Neural cell (in vitro differentiated cells): ENCODE measurements at regions not wholly inside any gene's neighbourhood (a gene's known extent, or its start where the extent isn't known, plus 50 kb on each side); places are given as distances from the start of the nearest gene placed in this dataset.

Experiments
- H2AFZ ChIP-seq: fragments of 200-600, 300-800 bp; sonication (generic), shearing (Covaris generic); 2 replicates; pipeline ENCODE4 v1.6.0; 2014; ENCODE audit warnings: low read depth, mild to moderate bottlenecking, antibody characterized with exemption, low read length, moderate library complexity
- H3F3A ChIP-seq: fragments of 200-600 bp; shearing (Covaris generic); 2 replicates; pipeline ENCODE4 v1.6.1; 2016; ENCODE audit warnings: mild to moderate bottlenecking, moderate library complexity, mixed read lengths, antibody characterized with exemption, low read length; ENCODE audit not compliant: insufficient read depth, poor library complexity, severe bottlenecking
- H3K27ac ChIP-seq: fragments of 200-600, 300-800 bp; sonication (generic), shearing (Covaris generic); 2 replicates; pipeline ENCODE4 v1.5.1; 2014; ENCODE audit warnings: mild to moderate bottlenecking, low read length, moderate library complexity
- H3K27me3 ChIP-seq: fragments of 300-800, 200-600 bp; sonication (generic), shearing (Covaris generic); 2 replicates; pipeline ENCODE4 v1.6.0; 2014; ENCODE audit warnings: mild to moderate bottlenecking, low read depth, low read length, moderate library complexity; ENCODE audit not compliant: insufficient read depth
- H3K36me3 ChIP-seq: fragments of 300-800, 200-600 bp; sonication (generic), shearing (Covaris generic); 2 replicates; pipeline ENCODE4 v1.5.1; 2014; ENCODE audit warnings: mild to moderate bottlenecking, antibody characterized with exemption, low read length, moderate library complexity; ENCODE audit not compliant: insufficient read depth
- H3K4me2 ChIP-seq: fragments of 300-800, 200-600 bp; sonication (generic), shearing (Covaris generic); 2 replicates; pipeline ENCODE4 v1.6.0; 2014; ENCODE audit warnings: mild to moderate bottlenecking, low read length
- H3K4me3 ChIP-seq: fragments of 300-800, 200-600 bp; sonication (generic), shearing (Covaris generic); 2 replicates; pipeline ENCODE4 v1.5.1; 2014; ENCODE audit warnings: mild to moderate bottlenecking, low read length, moderate library complexity
- H3K79me2 ChIP-seq: fragments of 200-600 bp; shearing (Covaris generic); replicated peaks from 2 replicates; pipeline ENCODE4 v1.6.0; 2014; ENCODE audit warnings: mild to moderate bottlenecking, low read length, moderate library complexity; ENCODE audit not compliant: insufficient read depth
- H3K9ac ChIP-seq: fragments of 300-800, 200-600 bp; sonication (generic), shearing (Covaris generic); 2 replicates; pipeline ENCODE4 v1.6.1; 2016; ENCODE audit warnings: mild to moderate bottlenecking, low read length, mixed read lengths
- H3K9me2 ChIP-seq: fragments of 200-600 bp; shearing (Covaris generic); 2 replicates; pipeline ENCODE4 v1.6.1; 2016; ENCODE audit warnings: mild to moderate bottlenecking, low read length, mixed read lengths; ENCODE audit not compliant: insufficient read depth
- H3K9me3 ChIP-seq: fragments of 200-600, 300-800 bp; sonication (generic), shearing (Covaris generic); 2 replicates; pipeline ENCODE4 v1.6.1; 2016; ENCODE audit warnings: mild to moderate bottlenecking, mixed run types, low read length, moderate library complexity, mixed read lengths
- H4K20me1 ChIP-seq: fragments of 200-600 bp; shearing (Covaris generic); 2 replicates; pipeline ENCODE4 v1.6.1; 2016; ENCODE audit warnings: mild to moderate bottlenecking, mixed run types; ENCODE audit not compliant: insufficient read depth
- EP300 ChIP-seq: fragments of 450-650 bp; conservative IDR thresholded peaks from 2 replicates; pipeline ENCODE4 v1.6.1; 2014; ENCODE audit warnings: antibody characterized with exemption, mild to moderate bottlenecking, moderate library complexity; ENCODE audit not compliant: poor library complexity, severe bottlenecking
- EZH2 ChIP-seq: fragments of 200-600, 300-800 bp; shearing (Covaris generic), sonication (generic); IDR thresholded peaks from 2 replicates; pipeline ENCODE4 v1.6.1; 2014; ENCODE audit warnings: antibody characterized with exemption, low read length, borderline replicate concordance, mild to moderate bottlenecking; ENCODE audit not compliant: insufficient read depth, poor library complexity, severe bottlenecking
- MXI1 ChIP-seq: fragments of 450-650 bp; conservative IDR thresholded peaks from 2 replicates; pipeline ENCODE4 v1.6.1; 2014; ENCODE audit warnings: antibody characterized with exemption, mild to moderate bottlenecking; ENCODE audit not compliant: poor library complexity, severe bottlenecking
- POLR2AphosphoS5 ChIP-seq: IDR thresholded peaks from 2 replicates; pipeline ENCODE4 v1.6.1; 2012
- RAD21 ChIP-seq: fragments of 450-650 bp; conservative IDR thresholded peaks from 2 replicates; pipeline ENCODE4 v1.6.1; 2014; ENCODE audit warnings: antibody characterized with exemption, mild to moderate bottlenecking, moderate library complexity
- SMC3 ChIP-seq: fragments of 450-650 bp; conservative IDR thresholded peaks from 2 replicates; pipeline ENCODE4 v1.6.1; 2014; ENCODE audit warnings: antibody characterized with exemption, mild to moderate bottlenecking, moderate library complexity; ENCODE audit not compliant: poor library complexity
- TAF1 ChIP-seq: IDR thresholded peaks from 2 replicates; pipeline ENCODE4 v1.6.1; 2012; ENCODE audit warnings: low read depth
- TF ChIP-seq, protein P1 (sequence below): IDR thresholded peaks from 2 replicates; pipeline ENCODE4 v1.6.1; 2012; ENCODE audit warnings: borderline replicate concordance
- TF ChIP-seq, protein P2 (sequence below): fragments of 450-650 bp; IDR thresholded peaks from 2 replicates; pipeline ENCODE4 v1.5.1; 2014; ENCODE audit warnings: antibody characterized with exemption, mild to moderate bottlenecking, moderate library complexity; ENCODE audit not compliant: poor library complexity, severe bottlenecking

- Histone ChIP-seq H4K20me1 (no peaks in the 10 kb centered on the region), H3F3A (no peaks in the 10 kb centered on the region), H3K4me2 (no peak overlapping the region), H3K9me3 (no peaks in the 10 kb centered on the region), H2AFZ (no peak overlapping the region), H3K4me3 (no peak overlapping the region), H3K79me2 (no peaks in the 10 kb centered on the region), H3K27me3 (no peaks in the 10 kb centered on the region), H3K36me3 (no peaks in the 10 kb centered on the region), H3K27ac (no peak overlapping the region), H3K9ac (no peak overlapping the region), H3K9me2 (no peaks in the 10 kb centered on the region)
- TF ChIP-seq POLR2AphosphoS5 (no peak), SMC3 (no peak), MXI1 (no peak), EP300 (no peak), EZH2 (no peak), RAD21 (no peak), TAF1 (no peak)
- TF ChIP-seq, protein P1, sequence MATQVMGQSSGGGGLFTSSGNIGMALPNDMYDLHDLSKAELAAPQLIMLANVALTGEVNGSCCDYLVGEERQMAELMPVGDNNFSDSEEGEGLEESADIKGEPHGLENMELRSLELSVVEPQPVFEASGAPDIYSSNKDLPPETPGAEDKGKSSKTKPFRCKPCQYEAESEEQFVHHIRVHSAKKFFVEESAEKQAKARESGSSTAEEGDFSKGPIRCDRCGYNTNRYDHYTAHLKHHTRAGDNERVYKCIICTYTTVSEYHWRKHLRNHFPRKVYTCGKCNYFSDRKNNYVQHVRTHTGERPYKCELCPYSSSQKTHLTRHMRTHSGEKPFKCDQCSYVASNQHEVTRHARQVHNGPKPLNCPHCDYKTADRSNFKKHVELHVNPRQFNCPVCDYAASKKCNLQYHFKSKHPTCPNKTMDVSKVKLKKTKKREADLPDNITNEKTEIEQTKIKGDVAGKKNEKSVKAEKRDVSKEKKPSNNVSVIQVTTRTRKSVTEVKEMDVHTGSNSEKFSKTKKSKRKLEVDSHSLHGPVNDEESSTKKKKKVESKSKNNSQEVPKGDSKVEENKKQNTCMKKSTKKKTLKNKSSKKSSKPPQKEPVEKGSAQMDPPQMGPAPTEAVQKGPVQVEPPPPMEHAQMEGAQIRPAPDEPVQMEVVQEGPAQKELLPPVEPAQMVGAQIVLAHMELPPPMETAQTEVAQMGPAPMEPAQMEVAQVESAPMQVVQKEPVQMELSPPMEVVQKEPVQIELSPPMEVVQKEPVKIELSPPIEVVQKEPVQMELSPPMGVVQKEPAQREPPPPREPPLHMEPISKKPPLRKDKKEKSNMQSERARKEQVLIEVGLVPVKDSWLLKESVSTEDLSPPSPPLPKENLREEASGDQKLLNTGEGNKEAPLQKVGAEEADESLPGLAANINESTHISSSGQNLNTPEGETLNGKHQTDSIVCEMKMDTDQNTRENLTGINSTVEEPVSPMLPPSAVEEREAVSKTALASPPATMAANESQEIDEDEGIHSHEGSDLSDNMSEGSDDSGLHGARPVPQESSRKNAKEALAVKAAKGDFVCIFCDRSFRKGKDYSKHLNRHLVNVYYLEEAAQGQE: no peak
- TF ChIP-seq, protein P2, sequence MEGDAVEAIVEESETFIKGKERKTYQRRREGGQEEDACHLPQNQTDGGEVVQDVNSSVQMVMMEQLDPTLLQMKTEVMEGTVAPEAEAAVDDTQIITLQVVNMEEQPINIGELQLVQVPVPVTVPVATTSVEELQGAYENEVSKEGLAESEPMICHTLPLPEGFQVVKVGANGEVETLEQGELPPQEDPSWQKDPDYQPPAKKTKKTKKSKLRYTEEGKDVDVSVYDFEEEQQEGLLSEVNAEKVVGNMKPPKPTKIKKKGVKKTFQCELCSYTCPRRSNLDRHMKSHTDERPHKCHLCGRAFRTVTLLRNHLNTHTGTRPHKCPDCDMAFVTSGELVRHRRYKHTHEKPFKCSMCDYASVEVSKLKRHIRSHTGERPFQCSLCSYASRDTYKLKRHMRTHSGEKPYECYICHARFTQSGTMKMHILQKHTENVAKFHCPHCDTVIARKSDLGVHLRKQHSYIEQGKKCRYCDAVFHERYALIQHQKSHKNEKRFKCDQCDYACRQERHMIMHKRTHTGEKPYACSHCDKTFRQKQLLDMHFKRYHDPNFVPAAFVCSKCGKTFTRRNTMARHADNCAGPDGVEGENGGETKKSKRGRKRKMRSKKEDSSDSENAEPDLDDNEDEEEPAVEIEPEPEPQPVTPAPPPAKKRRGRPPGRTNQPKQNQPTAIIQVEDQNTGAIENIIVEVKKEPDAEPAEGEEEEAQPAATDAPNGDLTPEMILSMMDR: no peak
These were observed 206.3 kb downstream of the FOXD2 start for GRCh38 chr1:47644212-47644573.

DNA sequence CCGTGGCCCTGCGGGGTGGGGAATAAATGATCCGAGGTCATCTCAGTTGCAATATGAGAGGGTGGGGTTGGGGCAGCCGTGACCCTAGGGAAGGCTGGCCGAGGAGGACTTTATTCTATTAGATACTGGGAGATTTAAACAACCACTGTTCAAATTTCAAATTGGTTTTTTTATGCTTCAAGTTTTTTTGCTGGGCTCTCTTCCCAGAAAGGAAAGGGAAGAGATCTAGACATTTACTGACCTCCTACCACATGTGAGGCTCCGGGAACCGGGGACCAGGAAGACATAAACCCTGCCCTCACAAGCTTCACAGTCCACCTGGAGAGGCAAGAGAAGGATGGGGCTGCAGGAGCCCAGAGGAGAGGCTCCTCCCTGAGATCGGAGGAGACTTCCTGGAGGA, 207.3 kb downstream of the FOXD2 start:
- TF ChIP-seq SMC3 (no peak), MXI1 (no peak), EP300 (no peak), EZH2 (no peak), POLR2AphosphoS5 (no peak)
- TF ChIP-seq, protein P1: no peak
- H3K36me3 ChIP-seq: no peaks in the 10 kb centered on the region
- no peaks in the 10 kb centered on the region for H4K20me1 ChIP-seq
- no peak overlapping the region for H3K4me2 ChIP-seq
- H3K9ac ChIP-seq: no peak overlapping the region
- H3K27ac ChIP-seq: no peak overlapping the region
- no peak overlapping the region for H2AFZ ChIP-seq
- no peaks in the 10 kb centered on the region for H3K9me2 ChIP-seq
- H3K4me3 ChIP-seq: no peak overlapping the region
- H3K9me3 ChIP-seq: no peaks in the 10 kb centered on the region
- H3K27me3 ChIP-seq: no peaks in the 10 kb centered on the region
- no peaks in the 10 kb centered on the region for H3K79me2 ChIP-seq
- no peaks in the 10 kb centered on the region for H3F3A ChIP-seq
